Transverse colon (tissue), 4 donors: ENCODE measurements at regions not wholly inside any gene's neighbourhood (a gene's known extent, or its start where the extent isn't known, plus 50 kb on each side); places are given as distances from the start of the nearest gene placed in this dataset.

Experiments
- DNase-seq: peaks from one replicate; pipeline ENCODE4 v3.0.0-alpha.2; 2019
- H3K27ac ChIP-seq, 4 donors: fragments of 200-600 bp; sonication (generic); 2 replicates each; pipeline ENCODE4 v1.5.1; 2016 to 2018; ENCODE audit warnings: inconsistent platforms in 4 of 4
- H3K27me3 ChIP-seq: fragments of 200-600 bp; sonication (generic); 2 replicates; pipeline ENCODE4 v1.5.1; 2017; ENCODE audit warnings: inconsistent platforms
- H3K36me3 ChIP-seq, 4 donors: fragments of 200-600 bp; sonication (generic); 2 replicates each; pipeline ENCODE4 v1.5.1; 2017 to 2019; ENCODE audit warnings: inconsistent platforms in 4 of 4
- H3K4me1 ChIP-seq, 4 donors: fragments of 200-600 bp; sonication (generic); 2 replicates each; pipeline ENCODE4 v1.5.1; 2017 to 2020; ENCODE audit warnings: inconsistent platforms in 4 of 4
- H3K4me3 ChIP-seq, 4 donors: fragments of 200-600 bp; sonication (generic); 1 replicate in 1 of 4; 2 replicates in 3 of 4; pipeline versions ENCODE4 v1.5.1 to v1.6.1; 2017 to 2019; ENCODE audit warnings: inconsistent platforms in 4 of 4
- H3K9me3 ChIP-seq, 2 donors: fragments of 200-600 bp; sonication (generic); 2 replicates each; pipeline ENCODE4 v1.5.1; 2017 to 2019; ENCODE audit warnings: inconsistent platforms in 2 of 2
- CTCF ChIP-seq, 5 experiments: fragments of 200-600 bp in 3 of 5; fragments of 450-650 bp in 2 of 5; sonication (generic) in 3 of 5; IDR thresholded peaks; 1 replicate in 2 of 5; 2 replicates in 3 of 5; pipeline ENCODE4 v1.5.1; 2016 to 2017; ENCODE audit warnings: antibody characterized with exemption in 5 of 5, inconsistent platforms in 3 of 5, mild to moderate bottlenecking in 2 of 5, moderate library complexity in 1 of 5
- EP300 ChIP-seq: sonication (generic); formaldehyde crosslinking; IDR thresholded peaks from one replicate; pipeline ENCODE4 v1.6.1; 2017; ENCODE audit warnings: antibody characterized with exemption, low read depth
- POLR2A ChIP-seq: fragments of 450-650 bp; IDR thresholded peaks from one replicate; pipeline ENCODE4 v1.6.1; 2016; ENCODE audit warnings: antibody characterized with exemption, mild to moderate bottlenecking, moderate library complexity
- POLR2AphosphoS5 ChIP-seq, 3 donors: sonication (generic); formaldehyde crosslinking; IDR thresholded peaks; one replicate each; pipeline ENCODE4 v1.6.1; 2016; ENCODE audit warnings: antibody characterized with exemption in 3 of 3
- WGBS, 2 donors: methylation state at CpG; one replicate each; pipeline ENCODE4 v1.1.5; 2018; ENCODE audit warnings: low coverage in 1 of 2; 5-methylcytosine and 5-hydroxymethylcytosine counted together
- in situ Hi-C, 4 donors: fragments of 200-750 bp; cut with MboI; loops; one replicate each; pipeline versions ENCODE4 v1.15.0 to v1.15.1; 2017; ENCODE audit warnings: low sequenced_read_pairs in 3 of 4, low pct_ligation_motif_present in 1 of 4, low pct_unique_long_range_greater_than_20kb in 1 of 4
- intact Hi-C: fragments of 100-400 bp; cut with DNase I; formaldehyde crosslinking; loops from one replicate; pipeline ENCODE4 v1.15.1; 2023; ENCODE audit warnings: low total_unique reads

- no peaks in the 10 kb centered on the region for H3K9me3 ChIP-seq
- WGBS, 2 donors, result 0 to 2% methylated on average over 1 of the region's 1 CpG
- intact Hi-C loops, result loop anchor here (10.0 kb wide), 1 partner anchor 757 kb away; no protein-coding TSS in a partner anchor
These were observed 359.1 kb downstream of the CRPPA start for GRCh38 chr7:16062269-16062668.

DNA sequence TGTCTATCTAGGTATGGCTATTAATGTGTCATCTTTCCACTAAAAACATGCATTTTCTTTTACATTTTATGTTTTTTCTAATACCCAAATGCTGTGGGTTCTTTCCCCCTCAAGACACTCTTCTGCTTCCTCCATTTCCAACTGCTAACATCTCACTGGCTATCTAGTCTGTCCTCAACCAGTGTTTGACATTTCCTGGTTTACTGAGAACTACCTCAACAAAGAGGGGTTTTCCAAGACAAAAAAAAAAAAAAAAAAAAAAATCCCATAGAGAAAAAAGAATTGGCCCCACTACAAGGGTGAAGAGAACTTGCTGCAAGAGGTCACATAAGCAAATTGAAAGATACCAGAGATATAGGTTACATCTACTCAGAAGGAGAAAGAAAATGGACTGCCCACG is 359.7 kb downstream of the CRPPA start:
- Histone ChIP-seq H3K36me3 (no peaks in the 10 kb centered on the region), H3K9me3 (no peaks in the 10 kb centered on the region), H3K4me3 (no peak overlapping the region), H3K4me1 (peaks cover 0 to 6% (median 2%) of the 10 kb centered on the region in 4 donors), H3K27me3 (no peaks in the 10 kb centered on the region), H3K27ac (no peak overlapping the region)
- 70% methylated on average over 1 of the region's 1 CpG for WGBS, 2 donors
- no peak for DNase-seq
- TF ChIP-seq EP300 (no peak), POLR2AphosphoS5 (IDR thresholded peaks at IDR 0.05) (no peak), CTCF (IDR thresholded peaks at IDR 0.05) (no peak), POLR2A (no peak)
- in situ Hi-C loops (loop anchor here (25.0 kb wide), 3 partner anchors 324 to 749 kb away; no protein-coding TSS in a partner anchor), intact Hi-C loops (loop anchor here (10.0 kb wide), 1 partner anchor 757 kb away; no protein-coding TSS in a partner anchor)

More at GRCh38 chr7:16062269-16062668, 359.1 kb downstream of the CRPPA start:
- no peak for TF ChIP-seq EP300
- no peak for TF ChIP-seq POLR2A
- no peak for TF ChIP-seq POLR2AphosphoS5 (IDR thresholded peaks at IDR 0.05)
- TF ChIP-seq CTCF (IDR thresholded peaks at IDR 0.05), result no peak
- Histone ChIP-seq H3K4me1 (peaks cover 0 to 6% (median 2%) of the 10 kb centered on the region in 4 donors), H3K36me3 (no peaks in the 10 kb centered on the region), H3K27me3 (no peaks in the 10 kb centered on the region), H3K4me3 (no peak overlapping the region), H3K27ac (no peak overlapping the region)
- DNase-seq, result no peak
- in situ Hi-C loops, result loop anchor here (25.0 kb wide), 3 partner anchors 325 to 750 kb away; no protein-coding TSS in a partner anchor

- Histone ChIP-seq H3K4me1 (peaks cover 0 to 6% (median 2%) of the 10 kb centered on the region in 4 donors), H3K27me3 (no peaks in the 10 kb centered on the region), H3K4me3 (no peak overlapping the region), H3K9me3 (no peaks in the 10 kb centered on the region), H3K27ac (no peak overlapping the region), H3K36me3 (no peaks in the 10 kb centered on the region)
- in situ Hi-C loops, result loop anchor here (25.0 kb wide), 3 partner anchors 324 to 749 kb away; no protein-coding TSS in a partner anchor
- 85 to 93% methylated on average over 5 of the region's 5 CpGs for WGBS, 2 donors
- DNase-seq, result no peak
- TF ChIP-seq CTCF (IDR thresholded peaks at IDR 0.05), result no peak
- TF ChIP-seq EP300, result no peak
- no peak for TF ChIP-seq POLR2AphosphoS5 (IDR thresholded peaks at IDR 0.05)
- intact Hi-C loops, result loop anchor here (10.0 kb wide), 1 partner anchor 756 kb away; no protein-coding TSS in a partner anchor
These were observed 360.3 kb downstream of the CRPPA start for GRCh38 chr7:16061011-16061410.

- intact Hi-C loops (loop anchor here (10.0 kb wide), 1 partner anchor 756 kb away; no protein-coding TSS in a partner anchor), in situ Hi-C loops (loop anchor here (25.0 kb wide), 3 partner anchors 323 to 748 kb away; no protein-coding TSS in a partner anchor)
- Histone ChIP-seq H3K27me3 (no peaks in the 10 kb centered on the region), H3K9me3 (no peaks in the 10 kb centered on the region), H3K4me3 (no peak overlapping the region), H3K36me3 (no peaks in the 10 kb centered on the region), H3K27ac (no peak overlapping the region), H3K4me1 (peaks cover 0 to 6% (median 2%) of the 10 kb centered on the region in 4 donors)
- no peak for DNase-seq
- TF ChIP-seq EP300 (no peak), CTCF (IDR thresholded peaks at IDR 0.05) (no peak), POLR2AphosphoS5 (IDR thresholded peaks at IDR 0.05) (no peak)
These were observed 360.8 kb downstream of the CRPPA start for GRCh38 chr7:16060502-16060901.
